ENCODE measurements at regions not wholly inside any gene's neighbourhood (a gene's known extent, or its start where the extent isn't known, plus 50 kb on each side); places are given as distances from the start of the nearest gene placed in this dataset.

GRCh38 chr1:193355178-193355577 lies 168.8 kb upstream of the B3GALT2 start:
- Mint-ChIP-seq H3K27ac (ENCODE audit: unreplicated experiment) (peak overlapping the region; percentile 63), H3K9me3 (ENCODE audit: unreplicated experiment) (peaks cover 16% of the 10 kb centered on the region), H3K4me1 (ENCODE audit: low read depth, unreplicated experiment) (peaks cover 13% of the 10 kb centered on the region), H3K27me3 (ENCODE audit: insufficient read depth, unreplicated experiment) (no peaks in the 10 kb centered on the region), H3K36me3 (ENCODE audit: insufficient read depth, unreplicated experiment) (no peaks in the 10 kb centered on the region), H3K4me3 (ENCODE audit: unreplicated experiment) (peak overlapping the region; percentile 21)
- H3K9me3 ChIP-seq = no peaks in the 10 kb centered on the region
- H3K4me3 ChIP-seq (ENCODE audit: low read depth, low read length) = no peak overlapping the region
- no peaks in the 10 kb centered on the region for H3K36me3 ChIP-seq (ENCODE audit: control insufficient read depth, insufficient read depth, low read length)
- intact Hi-C loops (cut with micrococcal nuclease; ENCODE audit: unreplicated experiment) = no loop called here
- BruUV-seq (replicated peaks) = no TSS peak
- TF ChIP-seq CTCF (IDR thresholded peaks at IDR 0.05; ENCODE audit: insufficient read depth in 1 of 2, low read depth in 1 of 2, low read length in 1 of 2, severe bottlenecking in 1 of 2, unreplicated experiment in 1 of 2) = no peak
- DNase-seq = peak in 1 of 2 experiments; percentile 37
- peaks cover 15% of the 10 kb centered on the region for H3K4me1 ChIP-seq
- CTCF ChIA-PET = no interaction called here
- POLR2A ChIA-PET = no interaction called here
- no peaks in the 10 kb centered on the region for H3K27me3 ChIP-seq (replicated peaks; ENCODE audit: control insufficient read depth, insufficient read depth, low read length)

GRCh38 chr1:193348769-193349535 lies 162.5 kb upstream of the B3GALT2 start:
- Histone ChIP-seq H3K27me3 (replicated peaks; ENCODE audit: control insufficient read depth, insufficient read depth, low read length) (no peaks in the 10 kb centered on the region), H3K9me3 (no peaks in the 10 kb centered on the region), H3K36me3 (ENCODE audit: control insufficient read depth, insufficient read depth, low read length) (no peaks in the 10 kb centered on the region), H3K4me3 (ENCODE audit: low read depth, low read length) (no peak overlapping the region), H3K4me1 (peaks cover 17% of the 10 kb centered on the region)
- BruUV-seq (replicated peaks) = no TSS peak
- POLR2A ChIA-PET = no interaction called here
- intact Hi-C loops (cut with micrococcal nuclease; ENCODE audit: unreplicated experiment) = no loop called here
- DNase-seq = no peak
- no peak overlapping the region for H3K27ac Mint-ChIP-seq (ENCODE audit: unreplicated experiment)
- H3K9me3 Mint-ChIP-seq (ENCODE audit: unreplicated experiment) = no peaks in the 10 kb centered on the region
- CTCF ChIA-PET = interaction anchor here (0.5 kb wide), 1 partner anchor 42 kb away, joined by 3 read pairs; no protein-coding TSS in a partner anchor
- no peaks in the 10 kb centered on the region for H3K36me3 Mint-ChIP-seq (ENCODE audit: insufficient read depth, unreplicated experiment)
- H3K4me3 Mint-ChIP-seq (ENCODE audit: unreplicated experiment) = no peak overlapping the region
- H3K4me1 Mint-ChIP-seq (ENCODE audit: low read depth, unreplicated experiment) = no peaks in the 10 kb centered on the region
- no peaks in the 10 kb centered on the region for H3K27me3 Mint-ChIP-seq (ENCODE audit: insufficient read depth, unreplicated experiment)
- no peak for TF ChIP-seq CTCF (IDR thresholded peaks at IDR 0.05; ENCODE audit: insufficient read depth in 1 of 2, low read depth in 1 of 2, low read length in 1 of 2, severe bottlenecking in 1 of 2, unreplicated experiment in 1 of 2)

GRCh38 chr1:193348091-193348768 lies 161.8 kb upstream of the B3GALT2 start:
- no peak for DNase-seq
- Mint-ChIP-seq H3K36me3 (ENCODE audit: insufficient read depth, unreplicated experiment) (no peaks in the 10 kb centered on the region), H3K27me3 (ENCODE audit: insufficient read depth, unreplicated experiment) (no peaks in the 10 kb centered on the region), H3K27ac (ENCODE audit: unreplicated experiment) (no peak overlapping the region), H3K4me3 (ENCODE audit: unreplicated experiment) (no peak overlapping the region), H3K9me3 (ENCODE audit: unreplicated experiment) (no peaks in the 10 kb centered on the region), H3K4me1 (ENCODE audit: low read depth, unreplicated experiment) (no peaks in the 10 kb centered on the region)
- Histone ChIP-seq H3K36me3 (ENCODE audit: control insufficient read depth, insufficient read depth, low read length) (no peaks in the 10 kb centered on the region), H3K4me3 (ENCODE audit: low read depth, low read length) (no peak overlapping the region), H3K4me1 (peaks cover 17% of the 10 kb centered on the region), H3K27me3 (replicated peaks; ENCODE audit: control insufficient read depth, insufficient read depth, low read length) (no peaks in the 10 kb centered on the region), H3K9me3 (no peaks in the 10 kb centered on the region)
- BruUV-seq (replicated peaks) = no TSS peak
- no peak for TF ChIP-seq CTCF (IDR thresholded peaks at IDR 0.05; ENCODE audit: insufficient read depth in 1 of 2, low read depth in 1 of 2, low read length in 1 of 2, severe bottlenecking in 1 of 2, unreplicated experiment in 1 of 2)
- CTCF ChIA-PET = interaction anchor here (0.5 kb wide), 2 partner anchors 21 to 43 kb away, joined by 3 to 6 read pairs; no protein-coding TSS in a partner anchor
- intact Hi-C loops (cut with micrococcal nuclease; ENCODE audit: unreplicated experiment) = no loop called here
- POLR2A ChIA-PET = no interaction called here
